ENCODE measurements at regions not wholly inside any gene's neighbourhood (a gene's known extent, or its start where the extent isn't known, plus 50 kb on each side); places are given as distances from the start of the nearest gene placed in this dataset.

DNA sequence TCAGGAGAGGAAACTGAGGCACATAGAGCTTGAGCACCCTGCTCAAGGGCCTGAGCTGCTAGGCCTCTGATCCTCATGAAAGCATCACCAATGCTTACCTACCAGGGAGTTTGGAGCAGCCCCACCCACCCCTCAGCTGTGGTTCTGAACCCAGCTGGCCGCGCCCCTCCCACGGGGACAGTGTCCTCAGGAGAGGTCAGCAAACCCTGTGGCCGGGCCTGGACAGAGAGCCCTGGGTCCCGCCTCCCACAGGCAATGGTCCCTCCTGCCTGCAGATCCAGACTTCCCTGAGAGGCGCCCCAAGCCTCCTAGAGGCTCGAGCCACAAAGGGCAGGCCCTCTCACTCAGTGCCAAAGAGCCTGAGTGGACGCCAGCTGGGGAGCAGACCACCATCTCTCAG, 184.9 kb downstream of the BRD1 start:
- Histone ChIP-seq H3K4me3 (no peak overlapping the region), H3K27ac (no peak overlapping the region), H3K4me1 (no peaks in the 10 kb centered on the region), H3K27me3 (ENCODE audit: insufficient read depth in 3 of 3, low read length in 2 of 3) (peaks cover 0 to 5% (median 2%) of the 10 kb centered on the region in 3 donors), H3K36me3 (ENCODE audit: insufficient read depth in 1 of 2, low read depth in 1 of 2) (no peaks in the 10 kb centered on the region), H3K9me3 (no peaks in the 10 kb centered on the region)
- WGBS, 3 donors: 42 to 69% (median 44%) methylated on average over 7 to 8 of the region's 8 CpGs
- ATAC-seq: no peak
- intact Hi-C loops (cut with DNase I): no loop called here
- TF ChIP-seq, protein P1, sequence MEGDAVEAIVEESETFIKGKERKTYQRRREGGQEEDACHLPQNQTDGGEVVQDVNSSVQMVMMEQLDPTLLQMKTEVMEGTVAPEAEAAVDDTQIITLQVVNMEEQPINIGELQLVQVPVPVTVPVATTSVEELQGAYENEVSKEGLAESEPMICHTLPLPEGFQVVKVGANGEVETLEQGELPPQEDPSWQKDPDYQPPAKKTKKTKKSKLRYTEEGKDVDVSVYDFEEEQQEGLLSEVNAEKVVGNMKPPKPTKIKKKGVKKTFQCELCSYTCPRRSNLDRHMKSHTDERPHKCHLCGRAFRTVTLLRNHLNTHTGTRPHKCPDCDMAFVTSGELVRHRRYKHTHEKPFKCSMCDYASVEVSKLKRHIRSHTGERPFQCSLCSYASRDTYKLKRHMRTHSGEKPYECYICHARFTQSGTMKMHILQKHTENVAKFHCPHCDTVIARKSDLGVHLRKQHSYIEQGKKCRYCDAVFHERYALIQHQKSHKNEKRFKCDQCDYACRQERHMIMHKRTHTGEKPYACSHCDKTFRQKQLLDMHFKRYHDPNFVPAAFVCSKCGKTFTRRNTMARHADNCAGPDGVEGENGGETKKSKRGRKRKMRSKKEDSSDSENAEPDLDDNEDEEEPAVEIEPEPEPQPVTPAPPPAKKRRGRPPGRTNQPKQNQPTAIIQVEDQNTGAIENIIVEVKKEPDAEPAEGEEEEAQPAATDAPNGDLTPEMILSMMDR (IDR thresholded peaks at IDR 0.05): no peak
- no peak for DNase-seq

DNA sequence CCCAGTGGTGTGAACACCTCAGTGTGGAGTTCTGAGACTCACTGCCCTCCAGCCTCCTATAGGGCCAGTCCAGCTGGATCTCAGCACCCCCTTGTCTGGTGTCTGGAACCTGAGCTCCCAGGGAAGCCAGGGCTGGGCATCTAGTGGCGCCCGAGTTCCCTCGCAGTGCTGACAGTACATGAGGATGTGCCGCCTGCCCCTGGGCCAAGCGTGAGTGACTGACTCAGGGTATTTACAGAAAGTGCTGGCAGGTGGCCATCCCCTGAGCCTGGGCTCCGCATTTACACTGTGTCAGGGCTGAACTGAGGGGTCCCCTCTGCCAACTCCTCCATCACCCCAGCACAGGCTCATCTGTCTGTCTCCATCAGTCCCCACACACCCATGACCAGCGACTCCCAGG, 185.3 kb downstream of the BRD1 start:
- DNase-seq: no peak
- Histone ChIP-seq H3K27me3 (ENCODE audit: insufficient read depth in 3 of 3, low read length in 2 of 3) (peaks cover 0 to 5% (median 2%) of the 10 kb centered on the region in 3 donors), H3K9me3 (no peaks in the 10 kb centered on the region), H3K36me3 (ENCODE audit: insufficient read depth in 1 of 2, low read depth in 1 of 2) (no peaks in the 10 kb centered on the region), H3K4me3 (no peak overlapping the region), H3K27ac (no peak overlapping the region), H3K4me1 (no peaks in the 10 kb centered on the region)
- TF ChIP-seq, protein P1 (IDR thresholded peaks at IDR 0.05): no peak
- WGBS, 3 donors: 49 to 60% (median 50%) methylated on average over 7 of the region's 7 CpGs
- intact Hi-C loops (cut with DNase I): no loop called here
- no peak for ATAC-seq

DNA sequence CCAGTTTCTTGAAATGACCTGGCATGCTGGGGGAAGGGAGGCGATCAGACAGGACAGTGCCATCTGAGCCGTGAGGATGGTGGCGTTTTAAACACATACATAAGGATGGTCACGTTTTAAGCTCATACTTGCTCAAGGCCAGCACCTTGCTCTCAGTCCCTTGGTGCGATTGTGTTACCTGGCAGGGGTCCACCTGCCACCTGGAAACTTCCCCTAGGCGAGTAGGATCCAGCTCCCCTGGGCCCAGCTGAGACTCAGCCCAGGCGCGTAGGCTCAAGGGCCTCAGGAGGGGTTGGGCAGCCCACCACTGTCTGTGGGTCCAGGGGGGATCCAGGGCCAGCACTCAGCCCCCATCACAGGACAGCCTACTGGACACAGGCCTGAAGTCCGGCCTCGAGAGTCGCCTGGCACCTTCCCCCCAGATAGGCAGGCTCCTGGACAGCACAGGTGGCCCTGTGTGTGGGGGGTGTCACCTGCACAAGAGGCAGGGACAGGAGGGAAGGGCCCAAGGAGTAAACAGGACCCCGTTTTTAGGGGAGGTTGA, 185.8 kb downstream of the BRD1 start:
- DNase-seq: no peak
- no peak overlapping the region for H3K4me3 ChIP-seq
- no peak for ATAC-seq
- intact Hi-C loops (cut with DNase I): no loop called here
- no peak overlapping the region for H3K27ac ChIP-seq
- H3K4me1 ChIP-seq: no peaks in the 10 kb centered on the region
- H3K27me3 ChIP-seq (ENCODE audit: insufficient read depth in 3 of 3, low read length in 2 of 3): peaks cover 0 to 3% (median 2%) of the 10 kb centered on the region in 3 donors
- 86 to 91% (median 88%) methylated on average over 12 of the region's 12 CpGs for WGBS, 3 donors
- H3K9me3 ChIP-seq: no peaks in the 10 kb centered on the region
- TF ChIP-seq, protein P1 (IDR thresholded peaks at IDR 0.05): no peak
- H3K36me3 ChIP-seq (ENCODE audit: insufficient read depth in 1 of 2, low read depth in 1 of 2): no peaks in the 10 kb centered on the region

DNA sequence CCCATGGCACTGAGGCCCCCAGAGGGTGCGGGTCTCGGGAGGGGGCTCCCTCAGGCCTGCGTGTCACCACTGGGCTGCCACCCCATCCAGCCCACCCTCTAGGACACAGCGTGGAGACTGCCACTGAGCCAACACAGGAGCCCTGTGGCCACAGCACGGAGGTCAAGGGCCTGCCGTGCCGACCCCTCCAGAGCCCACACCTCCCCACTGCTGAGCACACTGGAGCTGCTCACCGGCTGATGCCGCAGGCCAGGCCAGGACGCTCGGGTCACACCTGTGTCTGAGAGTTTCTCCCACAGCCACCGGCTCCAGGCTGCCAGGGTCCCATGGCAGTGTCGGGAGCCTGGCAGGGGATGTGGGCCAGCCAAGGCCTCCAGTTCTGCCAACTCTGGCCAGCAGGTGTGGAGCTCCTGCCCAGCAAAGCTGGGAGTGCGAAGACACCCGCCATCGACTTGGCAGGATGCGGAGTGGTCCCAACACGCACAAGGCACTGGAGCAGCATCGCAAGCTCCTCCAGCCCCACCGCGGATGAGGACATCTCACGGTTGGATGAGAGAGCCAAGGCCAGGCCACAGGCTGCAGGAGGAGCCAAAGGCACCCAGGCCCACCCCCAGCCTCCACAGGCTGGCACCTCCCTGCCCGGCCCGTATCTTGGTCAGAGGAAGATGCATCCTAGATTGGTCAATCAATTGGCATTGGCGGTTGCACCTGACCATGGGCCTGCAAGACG, 187.1 kb downstream of the BRD1 start:
- Histone ChIP-seq H3K27ac (no peak overlapping the region), H3K27me3 (ENCODE audit: insufficient read depth in 3 of 3, low read length in 2 of 3) (peaks cover 0 to 7% (median 3%) of the 10 kb centered on the region in 3 donors), H3K4me3 (no peak overlapping the region), H3K4me1 (no peaks in the 10 kb centered on the region), H3K9me3 (no peaks in the 10 kb centered on the region), H3K36me3 (ENCODE audit: insufficient read depth in 1 of 2, low read depth in 1 of 2) (no peaks in the 10 kb centered on the region)
- 75 to 86% (median 84%) methylated on average over 22 to 26 of the region's 26 CpGs for WGBS, 3 donors
- intact Hi-C loops (cut with DNase I): no loop called here
- TF ChIP-seq, protein P1 (IDR thresholded peaks at IDR 0.05): no peak
- ATAC-seq (no peak), DNase-seq (no peak)

Data from psoas muscle (tissue), 7 donors.